ENCODE measurements at regions not wholly inside any gene's neighbourhood (a gene's known extent, or its start where the extent isn't known, plus 50 kb on each side); places are given as distances from the start of the nearest gene placed in this dataset.

DNA sequence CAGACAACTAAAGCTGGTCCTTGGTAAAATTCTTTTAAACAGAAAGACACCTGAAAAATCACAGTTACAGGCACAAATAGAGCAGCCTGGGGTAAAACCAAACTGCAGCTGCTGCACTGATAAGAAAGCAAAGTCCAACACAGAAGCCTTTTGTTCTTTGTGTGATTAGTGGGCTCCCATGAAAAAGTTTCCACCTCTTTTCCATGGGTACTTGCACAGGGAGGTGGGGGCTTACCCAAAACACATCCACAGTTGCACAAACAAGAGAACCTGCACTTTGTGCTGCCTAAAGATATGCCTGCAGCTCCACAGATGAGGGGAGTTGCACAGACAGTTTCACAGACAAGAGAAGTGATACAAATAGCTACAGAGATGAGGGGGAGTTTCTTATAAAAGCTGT, 106.7 kb upstream of the SLC5A9 start:
- TF ChIP-seq EZH2 (IDR thresholded peaks at IDR 0.05; ENCODE audit: insufficient read depth, poor library complexity, severe bottlenecking) (no peak), EZH2phosphoT487 (IDR thresholded peaks at IDR 0.05; ENCODE audit: insufficient read depth, low read depth) (no peak)

Measured in GM23248 (cell line).